ENCODE measurements at regions not wholly inside any gene's neighbourhood (a gene's known extent, or its start where the extent isn't known, plus 50 kb on each side); places are given as distances from the start of the nearest gene placed in this dataset.
A peak's percentile ranks its signal among the peaks of the same experiment; 100 is the strongest.
"Not testable (repeated sequence)": the region's sequence is repeated elsewhere in the genome, so short reads cannot be mapped to it uniquely, and the experiment has no call there.

GRCh38 chr5:162550236-162550635 is 482.7 kb downstream of the GABRG2 start:
- H3K36me3 ChIP-seq (ENCODE audit: control insufficient read depth, insufficient read depth, low read length) = no peaks in the 10 kb centered on the region
- no peak for DNase-seq (ENCODE audit: low read depth in 4 of 6, low spot score in 6 of 6)
- 95% methylated on average over 12 of the region's 13 CpGs for WGBS (ENCODE audit: insufficient coverage)
- H3K27me3 ChIP-seq (ENCODE audit: control insufficient read depth, insufficient read depth, low read length) = no peaks in the 10 kb centered on the region
- no peaks in the 10 kb centered on the region for H3K4me1 ChIP-seq (ENCODE audit: control insufficient read depth, insufficient read depth, low read length)
- H3K9me3 ChIP-seq (ENCODE audit: control insufficient read depth, insufficient read depth, low read length) = no peaks in the 10 kb centered on the region
- no peak overlapping the region for H3K27ac ChIP-seq (ENCODE audit: low read depth, low read length)
- H3K4me3 ChIP-seq (ENCODE audit: low read depth, low read length) = no peak overlapping the region

- H3K9me3 ChIP-seq (ENCODE audit: control insufficient read depth, insufficient read depth, low read length) = no peaks in the 10 kb centered on the region
- no peaks in the 10 kb centered on the region for H3K36me3 ChIP-seq (ENCODE audit: control insufficient read depth, insufficient read depth, low read length)
- H3K27me3 ChIP-seq (ENCODE audit: control insufficient read depth, insufficient read depth, low read length) = no peaks in the 10 kb centered on the region
- H3K4me1 ChIP-seq (ENCODE audit: control insufficient read depth, insufficient read depth, low read length) = no peaks in the 10 kb centered on the region
- no peak overlapping the region for H3K27ac ChIP-seq (ENCODE audit: low read depth, low read length)
- DNase-seq (ENCODE audit: low read depth in 4 of 6, low spot score in 6 of 6) = no peak
- no CpG with 5 or more reads among the region's 6 CpGs for WGBS (ENCODE audit: insufficient coverage)
- H3K4me3 ChIP-seq (ENCODE audit: low read depth, low read length) = no peak overlapping the region
These were observed 490.5 kb downstream of the GABRG2 start for GRCh38 chr5:162558120-162558519.

- WGBS (ENCODE audit: insufficient coverage) = 100% methylated on average over 1 of the region's 3 CpGs
- no peaks in the 10 kb centered on the region for H3K4me1 ChIP-seq (ENCODE audit: control insufficient read depth, insufficient read depth, low read length)
- H3K27ac ChIP-seq (ENCODE audit: low read depth, low read length) = no peak overlapping the region
These were observed 500.1 kb downstream of the GABRG2 start for GRCh38 chr5:162567644-162568043.

GRCh38 chr5:162573758-162574157 is 506.2 kb downstream of the GABRG2 start:
- no peaks in the 10 kb centered on the region for H3K9me3 ChIP-seq (ENCODE audit: control insufficient read depth, insufficient read depth, low read length)
- WGBS (ENCODE audit: insufficient coverage) = no CpG with 5 or more reads among the region's 2 CpGs
- H3K27ac ChIP-seq (ENCODE audit: low read depth, low read length) = no peak overlapping the region
- no peaks in the 10 kb centered on the region for H3K36me3 ChIP-seq (ENCODE audit: control insufficient read depth, insufficient read depth, low read length)
- H3K4me3 ChIP-seq (ENCODE audit: low read depth, low read length) = no peak overlapping the region
- H3K27me3 ChIP-seq (ENCODE audit: control insufficient read depth, insufficient read depth, low read length) = no peaks in the 10 kb centered on the region
- no peaks in the 10 kb centered on the region for H3K4me1 ChIP-seq (ENCODE audit: control insufficient read depth, insufficient read depth, low read length)
- DNase-seq (ENCODE audit: low read depth in 4 of 6, low spot score in 6 of 6) = no peak

More at GRCh38 chr5:162567644-162568043, 500.1 kb downstream of the GABRG2 start:
- Histone ChIP-seq H3K27me3 (ENCODE audit: control insufficient read depth, insufficient read depth, low read length) (no peaks in the 10 kb centered on the region), H3K9me3 (ENCODE audit: control insufficient read depth, insufficient read depth, low read length) (no peaks in the 10 kb centered on the region), H3K4me3 (ENCODE audit: low read depth, low read length) (no peak overlapping the region), H3K36me3 (ENCODE audit: control insufficient read depth, insufficient read depth, low read length) (no peaks in the 10 kb centered on the region)
- DNase-seq (ENCODE audit: low read depth in 4 of 6, low spot score in 6 of 6) = no peak

- Histone ChIP-seq H3K4me3 (ENCODE audit: low read depth, low read length) (no peak overlapping the region), H3K4me1 (ENCODE audit: control insufficient read depth, insufficient read depth, low read length) (no peaks in the 10 kb centered on the region), H3K36me3 (ENCODE audit: control insufficient read depth, insufficient read depth, low read length) (no peaks in the 10 kb centered on the region), H3K27ac (ENCODE audit: low read depth, low read length) (no peak overlapping the region), H3K9me3 (ENCODE audit: control insufficient read depth, insufficient read depth, low read length) (no peaks in the 10 kb centered on the region), H3K27me3 (ENCODE audit: control insufficient read depth, insufficient read depth, low read length) (no peaks in the 10 kb centered on the region)
- no peak for DNase-seq (ENCODE audit: low read depth in 4 of 6, low spot score in 6 of 6)
These were observed 524.2 kb downstream of the GABRG2 start for GRCh38 chr5:162591724-162592123.

GRCh38 chr5:162593881-162594280 is 526.3 kb downstream of the GABRG2 start:
- H3K9me3 ChIP-seq (ENCODE audit: control insufficient read depth, insufficient read depth, low read length) = peaks cover 2% of the 10 kb centered on the region
- no CpG with 5 or more reads among the region's 1 CpG for WGBS (ENCODE audit: insufficient coverage)
- H3K4me3 ChIP-seq (ENCODE audit: low read depth, low read length) = no peak overlapping the region
- DNase-seq (ENCODE audit: low read depth in 4 of 6, low spot score in 6 of 6) = no peak
- no peaks in the 10 kb centered on the region for H3K27me3 ChIP-seq (ENCODE audit: control insufficient read depth, insufficient read depth, low read length)
- no peaks in the 10 kb centered on the region for H3K4me1 ChIP-seq (ENCODE audit: control insufficient read depth, insufficient read depth, low read length)
- H3K36me3 ChIP-seq (ENCODE audit: control insufficient read depth, insufficient read depth, low read length) = no peaks in the 10 kb centered on the region
- no peak overlapping the region for H3K27ac ChIP-seq (ENCODE audit: low read depth, low read length)

GRCh38 chr5:162603443-162604070 is 536.0 kb downstream of the GABRG2 start:
- WGBS (ENCODE audit: insufficient coverage) = 0% methylated on average over 1 of the region's 3 CpGs
- Histone ChIP-seq H3K4me1 (ENCODE audit: control insufficient read depth, insufficient read depth, low read length) (no peaks in the 10 kb centered on the region), H3K9me3 (ENCODE audit: control insufficient read depth, insufficient read depth, low read length) (peaks cover 7% of the 10 kb centered on the region), H3K4me3 (ENCODE audit: low read depth, low read length) (no peak overlapping the region), H3K27me3 (ENCODE audit: control insufficient read depth, insufficient read depth, low read length) (no peaks in the 10 kb centered on the region), H3K36me3 (ENCODE audit: control insufficient read depth, insufficient read depth, low read length) (no peaks in the 10 kb centered on the region), H3K27ac (ENCODE audit: low read depth, low read length) (no peak overlapping the region)
- peak in 1 of 6 donors; percentile 55 for DNase-seq (ENCODE audit: low read depth in 4 of 6, low spot score in 6 of 6)

- DNase-seq (ENCODE audit: low read depth in 4 of 6, low spot score in 6 of 6) = no peak
- Histone ChIP-seq H3K36me3 (ENCODE audit: control insufficient read depth, insufficient read depth, low read length) (no peaks in the 10 kb centered on the region), H3K9me3 (ENCODE audit: control insufficient read depth, insufficient read depth, low read length) (no peaks in the 10 kb centered on the region), H3K4me1 (ENCODE audit: control insufficient read depth, insufficient read depth, low read length) (no peaks in the 10 kb centered on the region), H3K27me3 (ENCODE audit: control insufficient read depth, insufficient read depth, low read length) (no peaks in the 10 kb centered on the region), H3K27ac (ENCODE audit: low read depth, low read length) (no peak overlapping the region), H3K4me3 (ENCODE audit: low read depth, low read length) (no peak overlapping the region)
- WGBS (ENCODE audit: insufficient coverage) = no CpG with 5 or more reads among the region's 4 CpGs
These were observed 540.3 kb downstream of the GABRG2 start for GRCh38 chr5:162607879-162608278.

- not testable (repeated sequence) for H3K27me3 ChIP-seq (ENCODE audit: control insufficient read depth, insufficient read depth, low read length); H3K36me3 ChIP-seq (ENCODE audit: control insufficient read depth, insufficient read depth, low read length); H3K4me3 ChIP-seq (ENCODE audit: low read depth, low read length); H3K27ac ChIP-seq (ENCODE audit: low read depth, low read length); H3K9me3 ChIP-seq (ENCODE audit: control insufficient read depth, insufficient read depth, low read length); H3K4me1 ChIP-seq (ENCODE audit: control insufficient read depth, insufficient read depth, low read length); DNase-seq (ENCODE audit: low read depth in 4 of 6, low spot score in 6 of 6)
- 93% methylated on average over 23 of the region's 26 CpGs for WGBS (ENCODE audit: insufficient coverage)
These were observed 554.2 kb downstream of the GABRG2 start for GRCh38 chr5:162621726-162622263.

- WGBS (ENCODE audit: insufficient coverage) = no CpG with 5 or more reads among the region's 5 CpGs
- Histone ChIP-seq H3K4me1 (ENCODE audit: control insufficient read depth, insufficient read depth, low read length) (no peaks in the 10 kb centered on the region), H3K27me3 (ENCODE audit: control insufficient read depth, insufficient read depth, low read length) (no peaks in the 10 kb centered on the region), H3K4me3 (ENCODE audit: low read depth, low read length) (no peak overlapping the region), H3K9me3 (ENCODE audit: control insufficient read depth, insufficient read depth, low read length) (peaks cover 2% of the 10 kb centered on the region), H3K27ac (ENCODE audit: low read depth, low read length) (no peak overlapping the region), H3K36me3 (ENCODE audit: control insufficient read depth, insufficient read depth, low read length) (no peaks in the 10 kb centered on the region)
- DNase-seq (ENCODE audit: low read depth in 4 of 6, low spot score in 6 of 6) = peak in 1 of 6 donors; percentile 16
These were observed 556.5 kb downstream of the GABRG2 start for GRCh38 chr5:162624110-162624509.
